CD4-positive, alpha-beta T cell treated with Interferon alpha-2 for 1 hour (primary cell): ENCODE measurements at regions not wholly inside any gene's neighbourhood (a gene's known extent, or its start where the extent isn't known, plus 50 kb on each side); places are given as distances from the start of the nearest gene placed in this dataset.
"Not testable (repeated sequence)": the region's sequence is repeated elsewhere in the genome, so short reads cannot be mapped to it uniquely, and the experiment has no call there.

Experiments used
- DNase-seq, 2 donors: peaks; one replicate each; pipeline ENCODE4 v3.0.0-alpha.2; 2020 to 2022

DNA sequence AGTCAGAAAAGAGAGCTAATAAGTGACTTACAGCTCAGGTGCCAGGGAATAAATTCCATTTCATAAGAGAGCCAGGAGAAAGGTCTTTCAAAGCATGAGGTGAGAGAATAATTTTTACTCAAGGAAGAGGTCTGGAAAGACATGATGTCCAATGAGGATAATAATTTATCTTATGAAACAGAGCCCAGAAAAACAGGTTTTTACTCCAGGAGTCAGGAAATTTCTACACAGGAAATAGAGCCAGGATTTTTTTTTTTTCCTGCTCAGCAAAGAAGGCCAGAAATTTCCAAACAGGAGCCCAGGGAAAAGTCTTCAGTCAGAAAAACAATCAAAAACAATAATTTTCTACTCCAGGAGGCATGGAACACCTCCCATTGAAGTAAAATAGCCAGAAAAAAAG, 1185.7 kb upstream of the TSPY4 start:
- DNase-seq, result no peak

GRCh38 chrY:8128578-8128977, 1208.7 kb upstream of the TSPY4 start:
- DNase-seq, result no peak

DNA sequence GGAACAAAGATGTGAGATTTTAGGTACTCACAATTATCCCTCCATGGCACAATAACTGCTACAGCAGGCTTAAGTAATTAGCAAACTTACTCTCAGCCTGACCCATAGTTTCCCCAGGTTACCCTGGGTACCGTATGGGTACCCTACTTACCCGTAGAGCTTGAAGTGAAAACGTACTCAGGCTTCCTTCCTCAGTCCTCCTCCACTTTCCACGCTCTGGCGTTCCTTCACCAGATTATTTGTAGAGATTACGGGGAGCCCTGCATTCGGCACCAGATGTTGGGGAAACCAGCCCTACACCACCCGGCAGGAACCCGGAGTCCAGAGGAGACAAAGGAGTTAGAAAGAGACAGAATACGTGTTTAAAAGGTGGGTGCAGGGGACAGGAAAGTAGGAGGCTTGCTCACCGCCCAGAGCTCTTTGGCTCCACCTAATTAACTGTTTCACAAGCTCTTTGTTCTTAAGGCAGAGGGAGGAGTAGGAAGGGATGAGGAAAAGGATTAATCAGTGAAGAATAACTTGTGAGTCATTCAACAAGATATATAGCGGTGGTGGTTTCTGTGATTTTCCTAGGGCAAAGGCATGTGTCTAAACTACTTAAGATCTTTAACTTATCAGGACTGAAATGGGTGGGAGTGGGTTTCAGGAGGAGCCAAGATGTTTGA, 1211.2 kb upstream of the TSPY4 start:
- no peak for DNase-seq

DNA sequence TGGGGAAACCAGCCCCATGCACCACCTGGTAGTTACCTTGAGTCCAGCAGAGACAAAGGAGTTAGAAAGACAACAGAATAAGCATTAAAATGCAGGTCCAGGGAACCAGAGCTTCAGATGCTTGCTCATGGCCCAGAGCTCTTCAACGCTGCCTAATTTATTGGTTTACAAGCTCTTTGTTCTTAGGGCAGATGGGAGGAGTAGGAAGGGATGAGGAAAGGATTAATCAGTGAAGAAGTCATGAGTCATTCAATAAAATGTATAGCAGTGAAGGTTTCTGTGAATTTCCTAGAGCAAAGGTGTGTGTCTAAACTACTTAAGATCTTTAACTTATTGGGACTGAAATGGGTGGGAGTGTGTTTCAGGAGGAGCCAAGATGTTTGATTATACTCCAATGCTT, 1210.3 kb upstream of the AMELY start:
- DNase-seq, result no peak

- DNase-seq, result no peak
Measured at GRCh38 chrY:8094429-8094828, 1182.9 kb upstream of the AMELY start.

DNA sequence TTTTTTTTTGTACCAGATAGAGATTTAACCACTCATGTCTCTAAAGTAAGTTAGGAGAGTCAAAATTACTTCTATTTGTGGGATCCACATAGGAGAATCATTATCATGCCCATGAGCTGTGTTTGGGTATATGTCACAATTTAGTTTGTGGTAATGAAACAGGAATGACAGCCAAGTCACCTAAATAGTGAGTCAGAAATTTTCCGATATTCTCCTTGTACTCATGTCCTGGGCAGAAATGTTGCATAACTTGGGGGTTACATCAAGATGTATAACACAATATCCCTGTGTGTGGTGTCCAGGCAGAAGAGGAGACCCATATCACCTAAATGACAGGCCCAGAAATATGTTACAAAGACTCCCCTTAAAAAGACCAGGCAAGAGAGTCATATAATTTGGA, 1181.4 kb upstream of the AMELY start:
- DNase-seq, result no peak

- DNase-seq, result no peak
Measured at GRCh38 chrY:8085925-8086324, 1174.4 kb upstream of the AMELY start.

- no peak for DNase-seq
Measured at GRCh38 chrY:8084192-8084591, 1172.6 kb upstream of the AMELY start.

DNA sequence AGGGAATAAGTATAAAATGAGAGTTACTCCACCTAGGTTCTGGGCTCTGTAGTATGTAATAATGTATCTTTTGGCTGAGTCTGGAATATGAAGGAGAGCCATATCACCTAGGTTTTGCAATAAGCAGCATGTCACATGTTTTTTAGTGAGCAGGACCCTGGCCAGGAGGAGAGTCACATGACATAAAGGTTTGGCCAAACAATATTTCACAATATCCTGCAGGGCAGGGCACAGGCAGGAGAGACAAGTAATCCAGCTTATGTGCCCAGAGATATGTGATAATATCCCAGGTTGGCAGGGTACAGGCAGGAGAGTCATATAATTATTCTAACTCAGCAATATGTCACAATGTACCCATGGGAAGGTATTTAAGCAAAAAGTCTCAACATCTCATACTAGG, 1169.6 kb upstream of the AMELY start:
- DNase-seq, result no peak

GRCh38 chrY:8065220-8065619, 1153.7 kb upstream of the AMELY start:
- DNase-seq, result no peak

DNA sequence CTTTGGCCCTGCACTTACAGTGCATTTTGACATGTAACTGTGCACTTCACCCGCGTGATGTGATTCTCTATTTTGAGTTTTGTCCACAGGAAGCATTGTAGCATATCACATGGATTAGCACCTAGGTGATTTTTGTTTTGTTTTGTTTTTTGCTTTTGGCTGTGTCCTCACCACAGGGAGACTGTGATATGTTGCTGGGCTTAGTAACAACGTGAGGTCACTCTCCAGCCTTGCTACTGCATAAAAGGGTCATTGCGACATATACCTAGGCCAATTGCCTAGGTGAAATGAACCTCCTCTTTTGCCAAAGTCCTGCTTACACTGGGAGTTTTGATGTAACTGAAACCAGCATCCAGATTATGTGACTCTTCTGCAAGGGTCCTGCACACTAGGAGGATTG, 1152.9 kb upstream of the AMELY start:
- no peak for DNase-seq

- no peak for DNase-seq
Measured at GRCh38 chrY:8063973-8064372, 1152.4 kb upstream of the AMELY start.

DNA sequence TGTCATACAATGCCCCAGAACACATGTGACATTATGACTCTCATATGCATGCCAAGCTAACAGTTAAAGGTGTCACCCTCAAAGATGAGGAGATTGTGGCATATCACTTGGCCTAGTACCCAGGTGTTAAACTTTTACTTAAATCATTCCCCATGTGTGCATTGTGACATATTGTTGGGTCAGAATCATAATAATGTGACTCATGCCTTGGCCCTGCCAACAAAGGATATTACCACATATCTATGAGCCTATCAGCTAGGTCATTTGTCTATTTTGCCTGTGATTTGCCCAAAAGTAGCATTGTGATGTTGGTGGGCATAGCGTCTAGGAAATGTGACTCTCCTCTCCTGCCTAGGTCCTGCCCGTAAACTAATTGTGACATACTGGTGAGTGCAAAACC, 1147.1 kb upstream of the AMELY start:
- no peak for DNase-seq

DNA sequence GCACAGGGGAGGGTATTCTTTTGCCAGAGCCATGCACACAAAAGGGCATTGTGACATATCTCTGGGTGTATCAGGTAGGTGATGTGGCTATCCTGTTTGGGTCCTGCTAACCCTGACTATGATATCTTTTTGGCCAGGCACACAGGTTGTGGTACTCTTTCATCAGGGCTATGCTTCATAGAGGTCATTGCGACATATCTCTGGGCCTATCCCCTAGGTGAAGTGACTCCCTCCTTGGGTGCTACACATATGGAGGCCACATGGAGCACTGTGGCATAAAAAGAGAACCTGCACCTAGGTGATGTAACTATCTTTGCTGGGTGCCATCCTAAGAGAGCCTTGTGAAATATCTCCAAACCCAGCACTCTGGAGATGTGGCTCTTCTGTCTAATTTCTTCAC, 1139.8 kb upstream of the AMELY start:
- no peak for DNase-seq

DNA sequence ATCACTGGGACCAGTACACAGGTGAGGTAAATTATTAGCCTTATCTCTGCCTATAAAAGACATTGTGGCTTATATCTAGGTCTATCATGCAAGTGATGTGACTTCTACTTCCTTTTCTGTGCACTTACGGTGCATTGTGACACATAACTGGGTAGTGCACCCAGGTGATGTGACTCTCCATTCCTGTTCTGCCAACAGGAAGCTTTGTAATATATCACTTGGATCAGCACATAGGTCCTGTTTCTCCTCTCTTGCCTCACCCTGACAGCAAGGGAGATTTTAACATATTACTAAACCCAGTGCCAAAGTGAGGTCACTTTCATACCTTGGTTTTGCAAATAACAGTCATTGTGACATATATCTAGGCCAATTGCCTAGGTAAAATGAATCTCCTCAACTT, 1129.7 kb upstream of the AMELY start:
- DNase-seq, result no peak

- no peak for DNase-seq
Measured at GRCh38 chrY:8036563-8036962, 1125.0 kb upstream of the AMELY start.

DNA sequence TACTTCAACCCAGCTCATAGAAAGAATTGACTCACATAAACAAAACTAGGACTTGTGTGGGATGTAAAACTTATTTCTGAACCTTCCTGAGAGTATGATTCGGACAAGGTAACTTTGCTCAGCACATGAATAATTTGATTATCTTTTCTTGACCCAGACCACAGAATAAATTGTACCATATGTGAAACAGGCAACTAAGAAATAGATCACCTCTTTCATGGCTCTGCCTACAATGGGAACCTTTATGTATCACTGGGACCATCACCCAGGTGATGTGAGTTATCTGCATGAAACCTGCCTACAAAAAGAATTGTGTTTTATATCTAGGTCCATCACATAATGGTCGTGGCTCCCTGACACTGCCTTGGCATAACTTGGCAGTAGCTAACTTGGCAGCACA, 1124.1 kb upstream of the AMELY start:
- DNase-seq, result no peak

GRCh38 chrY:8034673-8035072, 1123.1 kb upstream of the AMELY start:
- DNase-seq, result no peak

DNA sequence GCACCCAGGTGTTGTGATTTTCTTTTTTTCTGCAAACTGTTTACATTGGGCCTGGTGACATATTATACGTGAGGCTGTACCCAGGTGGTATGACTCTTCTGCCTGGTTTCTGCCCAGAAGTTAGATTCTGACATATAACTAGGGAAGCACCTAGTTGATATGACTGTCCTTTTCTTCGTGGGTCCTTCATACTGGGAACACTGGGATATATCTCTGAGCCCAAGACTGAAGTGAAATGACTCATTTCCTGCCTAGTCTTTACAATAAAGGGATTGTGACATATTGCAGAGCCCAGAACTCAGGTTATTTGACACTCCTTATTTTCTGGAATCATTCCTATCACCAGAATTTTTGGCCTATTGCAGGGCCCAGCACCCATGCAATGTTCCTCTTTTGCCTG, 1121.6 kb upstream of the AMELY start:
- DNase-seq, result no peak

- no peak for DNase-seq
Measured at GRCh38 chrY:8020540-8020939, 1109.0 kb upstream of the AMELY start.

DNA sequence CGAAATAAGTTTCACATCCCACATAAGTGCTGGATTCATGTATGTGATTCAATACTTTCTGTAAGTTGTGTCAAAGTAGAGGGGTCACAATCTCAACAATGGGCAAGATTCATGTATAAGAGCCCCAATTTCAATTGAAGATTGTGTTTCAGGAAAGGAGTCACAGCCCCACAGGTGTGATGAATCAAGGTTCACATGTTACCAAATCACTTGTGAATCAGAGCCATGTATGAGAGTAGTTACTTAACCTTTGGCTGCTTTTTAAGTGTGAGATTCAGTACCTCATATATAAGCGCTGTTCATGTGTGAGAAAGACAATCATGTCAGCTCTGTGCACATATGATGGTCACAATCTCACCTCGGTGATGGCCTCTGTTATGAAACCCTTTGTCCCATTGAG, 1100.0 kb upstream of the AMELY start:
- no peak for DNase-seq

GRCh38 chrY:8004196-8004595, 1092.6 kb upstream of the AMELY start:
- no peak for DNase-seq

- no peak for DNase-seq
Measured at GRCh38 chrY:7996726-7997125, 1085.2 kb upstream of the AMELY start.

DNA sequence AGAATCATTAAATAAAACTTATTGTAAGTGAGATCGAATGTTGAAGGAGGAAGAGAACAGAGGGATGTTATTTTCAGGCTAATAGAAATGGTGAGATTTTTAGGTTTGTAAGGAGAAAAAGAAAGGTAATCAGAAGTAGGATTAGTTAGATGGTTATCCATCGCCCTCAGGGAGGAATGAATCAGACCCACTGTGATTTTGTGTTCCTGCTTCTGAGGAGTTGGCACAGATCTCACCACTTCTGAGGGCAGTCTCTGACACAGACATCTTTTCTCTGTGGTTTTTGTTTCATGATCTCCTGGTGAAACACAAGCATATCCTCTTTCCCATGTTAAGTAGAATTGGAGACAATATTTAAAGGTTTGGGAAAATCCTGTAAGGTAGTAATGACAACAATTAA, 1083.2 kb upstream of the AMELY start:
- DNase-seq, result not testable (repeated sequence)

DNA sequence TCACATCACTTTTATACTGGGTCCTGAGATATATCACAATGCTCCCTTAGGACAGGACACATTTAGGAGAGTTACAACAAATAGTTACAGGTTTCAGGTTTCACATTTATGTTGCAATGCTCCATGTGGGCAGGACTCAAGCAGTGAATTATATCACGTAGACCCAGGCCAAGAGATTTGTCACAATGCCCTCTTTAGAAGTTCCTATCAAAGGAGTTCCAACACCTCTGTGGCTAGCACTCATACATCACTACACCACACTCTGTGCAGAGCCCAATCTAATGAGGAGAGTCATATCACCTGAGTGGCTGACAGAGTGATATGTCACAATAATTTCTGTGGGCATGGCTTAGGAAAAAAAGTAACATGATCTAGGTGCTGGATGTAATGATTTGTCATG, 1068.2 kb upstream of the AMELY start:
- no peak for DNase-seq

GRCh38 chrY:7977301-7977700, 1065.7 kb upstream of the AMELY start:
- DNase-seq, result no peak
